ENCODE measurements at regions not wholly inside any gene's neighbourhood (a gene's known extent, or its start where the extent isn't known, plus 50 kb on each side); places are given as distances from the start of the nearest gene placed in this dataset.

DNA sequence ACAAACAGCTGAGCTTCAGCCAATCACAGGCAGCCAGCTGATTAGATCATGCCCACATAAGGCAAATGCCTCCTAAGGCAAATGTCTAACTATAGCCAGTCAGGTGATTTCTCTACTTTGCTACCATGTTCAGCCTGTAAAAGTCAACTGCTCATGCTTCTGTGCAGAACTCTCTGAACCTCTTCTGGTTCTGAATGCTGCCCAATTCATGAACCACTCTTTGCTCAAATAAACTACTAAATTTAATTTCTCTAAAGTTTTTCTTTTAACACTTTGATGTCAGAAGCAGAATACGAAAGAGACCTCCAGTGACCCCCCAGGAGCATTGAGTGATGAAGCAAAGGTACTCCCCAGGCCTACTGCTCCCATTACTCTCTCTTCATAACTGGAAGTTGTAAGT, 240.7 kb upstream of the IPO5 start:
- TF ChIP-seq TAF1 (IDR thresholded peaks at IDR 0.05; ENCODE audit: borderline replicate concordance, insufficient read depth, low read length) = no peak
- TF ChIP-seq POLR2AphosphoS5 (IDR thresholded peaks at IDR 0.05; ENCODE audit: low read depth, low read length) = no peak
- no peak for TF ChIP-seq SIN3A (IDR thresholded peaks at IDR 0.05; ENCODE audit: borderline replicate concordance, insufficient read depth, low read length)
- TF ChIP-seq, protein P1, sequence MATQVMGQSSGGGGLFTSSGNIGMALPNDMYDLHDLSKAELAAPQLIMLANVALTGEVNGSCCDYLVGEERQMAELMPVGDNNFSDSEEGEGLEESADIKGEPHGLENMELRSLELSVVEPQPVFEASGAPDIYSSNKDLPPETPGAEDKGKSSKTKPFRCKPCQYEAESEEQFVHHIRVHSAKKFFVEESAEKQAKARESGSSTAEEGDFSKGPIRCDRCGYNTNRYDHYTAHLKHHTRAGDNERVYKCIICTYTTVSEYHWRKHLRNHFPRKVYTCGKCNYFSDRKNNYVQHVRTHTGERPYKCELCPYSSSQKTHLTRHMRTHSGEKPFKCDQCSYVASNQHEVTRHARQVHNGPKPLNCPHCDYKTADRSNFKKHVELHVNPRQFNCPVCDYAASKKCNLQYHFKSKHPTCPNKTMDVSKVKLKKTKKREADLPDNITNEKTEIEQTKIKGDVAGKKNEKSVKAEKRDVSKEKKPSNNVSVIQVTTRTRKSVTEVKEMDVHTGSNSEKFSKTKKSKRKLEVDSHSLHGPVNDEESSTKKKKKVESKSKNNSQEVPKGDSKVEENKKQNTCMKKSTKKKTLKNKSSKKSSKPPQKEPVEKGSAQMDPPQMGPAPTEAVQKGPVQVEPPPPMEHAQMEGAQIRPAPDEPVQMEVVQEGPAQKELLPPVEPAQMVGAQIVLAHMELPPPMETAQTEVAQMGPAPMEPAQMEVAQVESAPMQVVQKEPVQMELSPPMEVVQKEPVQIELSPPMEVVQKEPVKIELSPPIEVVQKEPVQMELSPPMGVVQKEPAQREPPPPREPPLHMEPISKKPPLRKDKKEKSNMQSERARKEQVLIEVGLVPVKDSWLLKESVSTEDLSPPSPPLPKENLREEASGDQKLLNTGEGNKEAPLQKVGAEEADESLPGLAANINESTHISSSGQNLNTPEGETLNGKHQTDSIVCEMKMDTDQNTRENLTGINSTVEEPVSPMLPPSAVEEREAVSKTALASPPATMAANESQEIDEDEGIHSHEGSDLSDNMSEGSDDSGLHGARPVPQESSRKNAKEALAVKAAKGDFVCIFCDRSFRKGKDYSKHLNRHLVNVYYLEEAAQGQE (IDR thresholded peaks at IDR 0.05; ENCODE audit: insufficient read depth in 1 of 2, low read depth in 2 of 2, low read length in 2 of 2) = no peak

All from PFSK-1 (cell line).